Neural progenitor cell (in vitro differentiated cells): ENCODE measurements at regions not wholly inside any gene's neighbourhood (a gene's known extent, or its start where the extent isn't known, plus 50 kb on each side); places are given as distances from the start of the nearest gene placed in this dataset.

ENCODE experiments used
- DNase-seq: peaks from one replicate; pipeline ENCODE4 v3.0.0-alpha.2; 2016; ENCODE audit warnings: low spot score
- H2AFZ ChIP-seq: fragments of 200-600 bp; sonication (generic); replicated peaks from 2 replicates; pipeline ENCODE4 v1.6.1; 2016; ENCODE audit warnings: antibody characterized with exemption
- H3F3A ChIP-seq: fragments of 200-600 bp; sonication (generic); 2 replicates; pipeline ENCODE4 v1.6.1; 2016; ENCODE audit warnings: antibody characterized with exemption, low read depth
- H3K27ac ChIP-seq: fragments of 200-600 bp; sonication (generic); 2 replicates; pipeline ENCODE4 v1.5.1; 2016; ENCODE audit warnings: mild to moderate bottlenecking
- H3K27me3 ChIP-seq: fragments of 200-600 bp; sonication (generic); 2 replicates; pipeline ENCODE4 v1.6.1; 2016; ENCODE audit warnings: mild to moderate bottlenecking, moderate library complexity
- H3K36me3 ChIP-seq: fragments of 200-600 bp; sonication (generic); 2 replicates; pipeline ENCODE4 v1.5.1; 2016
- H3K4me1 ChIP-seq: fragments of 200-600 bp; sonication (generic); 2 replicates; pipeline ENCODE4 v1.6.1; 2016; ENCODE audit warnings: mixed run types
- H3K4me2 ChIP-seq: fragments of 200-600 bp; sonication (generic); 2 replicates; pipeline ENCODE4 v1.6.1; 2016
- H3K4me3 ChIP-seq: fragments of 200-600 bp; sonication (generic); 2 replicates; pipeline ENCODE4 v1.5.1; 2016
- H3K79me2 ChIP-seq: fragments of 200-600 bp; sonication (generic); 2 replicates; pipeline ENCODE4 v1.6.1; 2016; ENCODE audit warnings: low read depth
- H3K9ac ChIP-seq: fragments of 200-600 bp; sonication (generic); 2 replicates; pipeline ENCODE4 v1.6.1; 2016
- H3K9me3 ChIP-seq: fragments of 200-600 bp; sonication (generic); 2 replicates; pipeline ENCODE4 v1.5.1; 2016; ENCODE audit warnings: low read depth
- H4K20me1 ChIP-seq: fragments of 200-600 bp; sonication (generic); 2 replicates; pipeline ENCODE4 v1.6.1; 2016; ENCODE audit warnings: low read depth
- H3K27ac Mint-ChIP-seq: 3 replicates; pipeline ENCODE4 v1.8.0; 2021; ENCODE audit warnings: mixed read lengths
- H3K27me3 Mint-ChIP-seq: 2 replicates; pipeline ENCODE4 v1.8.0; 2022; ENCODE audit warnings: low read depth, mild to moderate bottlenecking, inconsistent platforms, moderate library complexity, mixed read lengths; ENCODE audit not compliant: insufficient read depth
- H3K36me3 Mint-ChIP-seq: 3 replicates; pipeline ENCODE4 v1.8.0; 2021; ENCODE audit warnings: mixed read lengths
- H3K4me1 Mint-ChIP-seq: 3 replicates; pipeline ENCODE4 v1.8.0; 2021; ENCODE audit warnings: mixed read lengths
- H3K4me3 Mint-ChIP-seq: 3 replicates; pipeline ENCODE4 v1.8.0; 2021; ENCODE audit warnings: mild to moderate bottlenecking, moderate library complexity, mixed read lengths
- H3K9me3 Mint-ChIP-seq: 3 replicates; pipeline ENCODE4 v1.8.0; 2020; ENCODE audit warnings: mixed read lengths
- CTCF ChIP-seq: fragments of 200-600 bp; sonication (generic); IDR thresholded peaks from 2 replicates; pipeline ENCODE4 v1.5.1; 2017; ENCODE audit warnings: antibody characterized with exemption, mild to moderate bottlenecking
- EZH2 ChIP-seq: fragments of 200-600 bp; sonication (generic); IDR thresholded peaks from 2 replicates; pipeline ENCODE4 v1.6.1; 2017; ENCODE audit warnings: antibody characterized with exemption, mild to moderate bottlenecking, moderate library complexity
- EZH2phosphoT487 ChIP-seq: fragments of 200-600 bp; sonication (generic); IDR thresholded peaks from 2 replicates; pipeline ENCODE4 v1.6.1; 2017; ENCODE audit warnings: antibody characterized with exemption

GRCh38 chr6:164495882-164496495, 813.4 kb downstream of the C6orf118 start:
- Histone ChIP-seq H3K27ac (no peak overlapping the region), H2AFZ (peak overlapping the region; percentile 43), H3K4me2 (no peak overlapping the region), H3F3A (no peaks in the 10 kb centered on the region), H3K79me2 (no peaks in the 10 kb centered on the region), H3K4me3 (no peak overlapping the region), H3K9me3 (no peaks in the 10 kb centered on the region), H4K20me1 (no peaks in the 10 kb centered on the region), H3K4me1 (peaks cover 5% of the 10 kb centered on the region), H3K9ac (no peak overlapping the region), H3K36me3 (no peaks in the 10 kb centered on the region), H3K27me3 (no peaks in the 10 kb centered on the region)
- Mint-ChIP-seq H3K9me3 (peaks cover 2% of the 10 kb centered on the region), H3K4me1 (no peaks in the 10 kb centered on the region), H3K27me3 (no peaks in the 10 kb centered on the region), H3K4me3 (no peak overlapping the region), H3K36me3 (no peaks in the 10 kb centered on the region), H3K27ac (no peak overlapping the region)
- DNase-seq = no peak
- no peak for TF ChIP-seq EZH2phosphoT487
- TF ChIP-seq CTCF = no peak

DNA sequence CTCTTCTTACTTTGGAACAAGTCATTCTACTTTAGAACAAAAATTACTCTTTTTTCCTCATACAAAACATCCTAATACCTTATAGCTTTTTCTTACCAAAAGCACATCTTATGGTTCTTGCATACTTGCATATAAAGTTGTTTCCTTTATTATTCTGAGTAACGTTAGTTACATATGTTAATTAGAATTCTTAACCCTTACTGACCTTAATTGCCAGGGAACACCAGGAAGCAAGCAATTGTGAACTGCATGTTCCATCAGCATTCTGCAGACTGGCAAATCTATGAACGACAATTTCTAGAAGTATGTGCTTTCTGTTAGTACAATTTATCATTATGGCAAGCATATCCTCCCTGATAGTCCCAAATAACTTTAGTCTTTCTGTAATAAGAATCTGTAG, 831.0 kb downstream of the C6orf118 start:
- H3F3A ChIP-seq = peaks cover 5% of the 10 kb centered on the region
- H3K4me3 ChIP-seq = no peak overlapping the region
- H3K79me2 ChIP-seq = no peaks in the 10 kb centered on the region
- TF ChIP-seq CTCF = no peak
- no peaks in the 10 kb centered on the region for H3K27me3 Mint-ChIP-seq
- H3K27ac Mint-ChIP-seq = no peak overlapping the region
- H3K27me3 ChIP-seq = no peaks in the 10 kb centered on the region
- peak; percentile 8 for DNase-seq
- H4K20me1 ChIP-seq = no peaks in the 10 kb centered on the region
- peaks cover 20% of the 10 kb centered on the region for H3K4me1 ChIP-seq
- H3K4me2 ChIP-seq = peak overlapping the region; percentile 31
- peaks cover 11% of the 10 kb centered on the region for H3K4me1 Mint-ChIP-seq
- no peaks in the 10 kb centered on the region for H3K36me3 Mint-ChIP-seq
- H2AFZ ChIP-seq = peak overlapping the region; percentile 30
- H3K36me3 ChIP-seq = no peaks in the 10 kb centered on the region
- H3K27ac ChIP-seq = peak overlapping the region; percentile 23
- H3K4me3 Mint-ChIP-seq = no peak overlapping the region
- no peak overlapping the region for H3K9ac ChIP-seq
- peaks cover 16% of the 10 kb centered on the region for H3K9me3 Mint-ChIP-seq
- H3K9me3 ChIP-seq = no peaks in the 10 kb centered on the region

DNA sequence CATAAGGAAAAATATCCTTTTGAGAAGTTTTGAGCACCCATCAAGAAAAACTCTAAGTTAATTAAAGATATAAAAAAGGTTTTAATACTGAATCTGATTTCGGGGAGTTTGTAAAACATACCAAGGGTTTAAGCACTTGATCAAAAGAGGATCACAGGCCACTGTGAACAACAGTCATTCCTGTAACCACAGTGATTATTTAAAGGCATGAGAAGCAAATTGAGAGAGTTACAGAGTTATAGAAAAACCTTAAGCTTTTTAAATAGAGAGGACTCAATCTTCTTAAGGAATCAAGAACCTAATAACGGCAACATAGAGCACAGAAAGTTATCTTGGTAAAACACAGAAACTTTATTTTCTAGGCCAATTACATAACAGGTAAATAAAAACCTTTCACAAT, 831.6 kb downstream of the C6orf118 start:
- H4K20me1 ChIP-seq = no peaks in the 10 kb centered on the region
- H3K4me3 ChIP-seq = no peak overlapping the region
- H3K9me3 Mint-ChIP-seq = peaks cover 16% of the 10 kb centered on the region
- peak overlapping the region; percentile 23 for H3K27ac ChIP-seq
- no peaks in the 10 kb centered on the region for H3K9me3 ChIP-seq
- no peak overlapping the region for H2AFZ ChIP-seq
- no peak overlapping the region for H3K9ac ChIP-seq
- no peak for DNase-seq
- H3K4me2 ChIP-seq = no peak overlapping the region
- no peaks in the 10 kb centered on the region for H3K27me3 Mint-ChIP-seq
- TF ChIP-seq CTCF (no peak), EZH2 (no peak), EZH2phosphoT487 (no peak)
- H3K36me3 ChIP-seq = no peaks in the 10 kb centered on the region
- no peak overlapping the region for H3K27ac Mint-ChIP-seq
- peaks cover 11% of the 10 kb centered on the region for H3K4me1 Mint-ChIP-seq
- no peaks in the 10 kb centered on the region for H3K27me3 ChIP-seq
- no peaks in the 10 kb centered on the region for H3K79me2 ChIP-seq
- H3K4me1 ChIP-seq = peaks cover 20% of the 10 kb centered on the region
- no peaks in the 10 kb centered on the region for H3K36me3 Mint-ChIP-seq
- no peak overlapping the region for H3K4me3 Mint-ChIP-seq
- peaks cover 5% of the 10 kb centered on the region for H3F3A ChIP-seq
